Neuronal stem cell (in vitro differentiated cells): ENCODE measurements at regions not wholly inside any gene's neighbourhood (a gene's known extent, or its start where the extent isn't known, plus 50 kb on each side); places are given as distances from the start of the nearest gene placed in this dataset.
A peak's percentile ranks its signal among the peaks of the same experiment; 100 is the strongest.

Source experiments
- DNase-seq: peaks from one replicate; pipeline ENCODE4 v3.0.0-alpha.2; 2013; ENCODE audit warnings: low spot score
- H2AFZ ChIP-seq: one replicate; pipeline ENCODE4 v1.6.1; 2013; ENCODE audit warnings: mild to moderate bottlenecking, low read length, inconsistent platforms
- H2AK5ac ChIP-seq: 2 replicates; pipeline ENCODE4 v1.6.1; 2013; ENCODE audit warnings: low read depth, mild to moderate bottlenecking, inconsistent platforms, low read length, moderate library complexity, mixed read lengths
- H2BK120ac ChIP-seq: 2 replicates; pipeline ENCODE4 v1.6.1; 2013; ENCODE audit warnings: low read depth, mild to moderate bottlenecking, inconsistent platforms, low read length, moderate library complexity, mixed read lengths
- H2BK12ac ChIP-seq: one replicate; pipeline ENCODE4 v1.6.1; 2013; ENCODE audit warnings: low read length, inconsistent platforms
- H2BK15ac ChIP-seq: 2 replicates; pipeline ENCODE4 v1.6.1; 2013; ENCODE audit warnings: mild to moderate bottlenecking, low read length, inconsistent platforms, mixed read lengths
- H2BK5ac ChIP-seq: one replicate; pipeline ENCODE4 v1.6.1; 2013; ENCODE audit warnings: inconsistent platforms, mild to moderate bottlenecking, low read length, moderate library complexity
- H3K14ac ChIP-seq: one replicate; pipeline ENCODE4 v1.6.1; 2013; ENCODE audit warnings: low read length, inconsistent platforms
- H3K18ac ChIP-seq: 2 replicates; pipeline ENCODE4 v1.6.1; 2013; ENCODE audit warnings: low read length, inconsistent platforms
- H3K23ac ChIP-seq: 2 replicates; pipeline ENCODE4 v1.6.1; 2013; ENCODE audit warnings: low read depth, mild to moderate bottlenecking, mixed read lengths, low read length, inconsistent platforms; ENCODE audit not compliant: poor library complexity
- H3K27ac ChIP-seq: replicated peaks from 3 replicates; pipeline ENCODE4 v1.5.1; 2013; ENCODE audit warnings: low read length, inconsistent platforms
- H3K27me3 ChIP-seq, 3 experiments: 2 replicates each; pipeline ENCODE4 v1.6.1; 2013; ENCODE audit warnings: low read length in 3 of 3, mild to moderate bottlenecking in 2 of 3, inconsistent platforms in 1 of 3, low read depth in 1 of 3, mixed read lengths in 1 of 3, moderate library complexity in 1 of 3; ENCODE audit not compliant: control insufficient read depth in 3 of 3, insufficient read depth in 3 of 3
- H3K36me3 ChIP-seq, 2 donors: replicated peaks in 1 of 2; 2 replicates each; pipeline ENCODE4 v1.6.1; 2013; ENCODE audit warnings: low read length in 2 of 2; ENCODE audit not compliant: control insufficient read depth in 2 of 2, insufficient read depth in 2 of 2
- H3K4ac ChIP-seq: 2 replicates; pipeline ENCODE4 v1.6.1; 2013; ENCODE audit warnings: inconsistent platforms, mild to moderate bottlenecking, low read length, moderate library complexity
- H3K4me1 ChIP-seq, 2 donors: 1 replicate in 1 of 2; 2 replicates in 1 of 2; pipeline ENCODE4 v1.6.1; 2013; ENCODE audit warnings: low read length in 2 of 2, low read depth in 1 of 2; ENCODE audit not compliant: control insufficient read depth in 2 of 2, insufficient read depth in 1 of 2
- H3K4me2 ChIP-seq: one replicate; pipeline ENCODE4 v1.6.1; 2013; ENCODE audit warnings: mild to moderate bottlenecking, low read length, inconsistent platforms; ENCODE audit not compliant: insufficient read depth, poor library complexity, severe bottlenecking
- H3K4me3 ChIP-seq, 2 donors: 2 replicates each; pipeline ENCODE4 v1.5.1; 2013; ENCODE audit warnings: low read length in 2 of 2, mild to moderate bottlenecking in 2 of 2, inconsistent platforms in 1 of 2, moderate library complexity in 1 of 2
- H3K79me1 ChIP-seq: one replicate; pipeline ENCODE4 v1.6.1; 2013; ENCODE audit warnings: low read depth, mild to moderate bottlenecking, inconsistent platforms, low read length, moderate library complexity
- H3K9ac ChIP-seq: one replicate; pipeline ENCODE4 v1.6.1; 2013; ENCODE audit warnings: mild to moderate bottlenecking, low read depth, low read length, inconsistent platforms; ENCODE audit not compliant: poor library complexity
- H3K9me3 ChIP-seq, 2 donors: replicated peaks in 1 of 2; 2 replicates each; pipeline versions ENCODE3 to v1.6.1; 2013; ENCODE audit warnings: low read length in 2 of 2, mild to moderate bottlenecking in 2 of 2, inconsistent platforms in 1 of 2, low read depth in 1 of 2, mixed read lengths in 1 of 2, moderate library complexity in 1 of 2; ENCODE audit not compliant: control insufficient read depth in 2 of 2, insufficient read depth in 1 of 2
- H4K8ac ChIP-seq: one replicate; pipeline ENCODE4 v1.6.1; 2013; ENCODE audit warnings: low read depth, mild to moderate bottlenecking, inconsistent platforms, low read length, moderate library complexity
- H4K91ac ChIP-seq: one replicate; pipeline ENCODE4 v1.6.1; 2013; ENCODE audit warnings: low read length, low read depth, mild to moderate bottlenecking, inconsistent platforms; ENCODE audit not compliant: poor library complexity
- WGBS, 2 donors: extraction: QIAGEN DNeasy Blood & Tissue Kit; methylation state at CpG; one replicate each; pipeline ENCODE4 v1.1.7; 2013; ENCODE audit warnings: missing lambda C conversion rate in 2 of 2, mixed read lengths in 1 of 2; ENCODE audit not compliant: insufficient read length in 2 of 2, insufficient replicate concordance in 1 of 2; ENCODE audit errors: extremely low coverage in 2 of 2; 5-methylcytosine and 5-hydroxymethylcytosine counted together

GRCh38 chr4:3823496-3824341 is 57.5 kb downstream of the ADRA2C start:
- peak overlapping the region; percentile 62 for H2BK15ac ChIP-seq
- no CpG with 5 or more reads among the region's 34 CpGs for WGBS, 2 donors

GRCh38 chr4:3824521-3825270 is 58.5 kb downstream of the ADRA2C start:
- Histone ChIP-seq H2BK12ac (peak overlapping the region; percentile 92), H2BK5ac (no peak overlapping the region), H3K14ac (peak overlapping the region; percentile 49), H3K4me3 (no peak overlapping the region), H3K4me2 (no peak overlapping the region), H2AK5ac (peak overlapping the region; percentile 85), H3K27me3 (peaks cover 0 to 26% (median 8%) of the 10 kb centered on the region in 3 experiments), H3K18ac (peak overlapping the region; percentile 77), H4K91ac (no peak overlapping the region), H3K23ac (peak overlapping the region; percentile 49), H3K9me3 (peaks cover 0 to 2% of the 10 kb centered on the region in 2 donors), H3K4me1 (peaks cover 0 to 27% of the 10 kb centered on the region in 2 donors), H3K79me1 (no peaks in the 10 kb centered on the region), H3K9ac (peak overlapping the region; percentile 56), H3K27ac (no peak overlapping the region), H3K36me3 (no peaks in the 10 kb centered on the region), H2AFZ (no peak overlapping the region), H2BK120ac (peak overlapping the region; percentile 93), H3K4ac (no peak overlapping the region), H4K8ac (peak overlapping the region; percentile 77), H2BK15ac (peak overlapping the region; percentile 62)
- no CpG with 5 or more reads among the region's 19 CpGs for WGBS, 2 donors
- no peak for DNase-seq

More at GRCh38 chr4:3823496-3824341, 57.5 kb downstream of the ADRA2C start:
- H2AFZ ChIP-seq: no peak overlapping the region
- no peak overlapping the region for H4K8ac ChIP-seq
- H3K9ac ChIP-seq: no peak overlapping the region
- H3K9me3 ChIP-seq: no peaks in the 10 kb centered on the region
- no peak overlapping the region for H3K4me2 ChIP-seq
- peaks cover 0 to 23% (median 0%) of the 10 kb centered on the region in 3 experiments for H3K27me3 ChIP-seq
- no peak overlapping the region for H2BK120ac ChIP-seq
- H2BK5ac ChIP-seq: no peak overlapping the region
- no peak overlapping the region for H3K4me3 ChIP-seq
- DNase-seq: no peak
- no peak overlapping the region for H3K4ac ChIP-seq
- H3K27ac ChIP-seq: no peak overlapping the region
- no peaks in the 10 kb centered on the region for H3K36me3 ChIP-seq
- peaks cover 0 to 22% of the 10 kb centered on the region in 2 donors for H3K4me1 ChIP-seq
- H3K79me1 ChIP-seq: no peaks in the 10 kb centered on the region
- H2BK12ac ChIP-seq: no peak overlapping the region
- peak overlapping the region; percentile 32 for H3K14ac ChIP-seq
- peak overlapping the region; percentile 32 for H3K18ac ChIP-seq
- H2AK5ac ChIP-seq: peak overlapping the region; percentile 59
- no peak overlapping the region for H3K23ac ChIP-seq
- no peak overlapping the region for H4K91ac ChIP-seq

GRCh38 chr4:3825530-3825929 is 59.3 kb downstream of the ADRA2C start:
- no CpG with 5 or more reads among the region's 11 CpGs for WGBS, 2 donors
- Histone ChIP-seq H3K18ac (no peak overlapping the region), H2AK5ac (peak overlapping the region; percentile 85), H3K27me3 (peaks cover 0 to 30% (median 8%) of the 10 kb centered on the region in 3 experiments), H3K4ac (no peak overlapping the region), H3K4me2 (no peak overlapping the region), H3K14ac (no peak overlapping the region), H3K4me3 (no peak overlapping the region), H4K8ac (no peak overlapping the region), H2BK120ac (no peak overlapping the region), H3K79me1 (no peaks in the 10 kb centered on the region), H3K9me3 (peaks cover 0 to 2% of the 10 kb centered on the region in 2 donors), H2BK12ac (peak overlapping the region; percentile 44), H3K27ac (no peak overlapping the region), H3K4me1 (peaks cover 0 to 34% of the 10 kb centered on the region in 2 donors), H3K23ac (no peak overlapping the region), H2AFZ (no peak overlapping the region), H2BK5ac (peak overlapping the region; percentile 73), H3K9ac (no peak overlapping the region), H2BK15ac (no peak overlapping the region), H3K36me3 (no peaks in the 10 kb centered on the region), H4K91ac (no peak overlapping the region)
- DNase-seq: no peak
